SK-N-SH (cell line): ENCODE measurements at regions not wholly inside any gene's neighbourhood (a gene's known extent, or its start where the extent isn't known, plus 50 kb on each side); places are given as distances from the start of the nearest gene placed in this dataset.

Experiments used
- CTCF ChIA-PET: fragments of 300-600, 350-600 bp; formaldehyde crosslinking; extraction: SDS; loops from one replicate; lab custom pipeline; 2021; lab: Yijun Ruan, JAX
- POLR2A ChIA-PET: fragments of 350-600 bp; sonication (Branson Sonifier 250); formaldehyde crosslinking; extraction: SDS; loops from one replicate; lab custom pipeline; 2020; ENCODE audit warnings: antibody characterized with exemption, inconsistent platforms; lab: Yijun Ruan, JAX
- DNase-seq: peaks from one replicate; pipeline ENCODE4 v3.0.0; 2012
- H2AFZ ChIP-seq: fragments of 200-600 bp; sonication (generic); 2 replicates; pipeline ENCODE4 v1.8.1; 2016; ENCODE audit warnings: antibody characterized with exemption, mild to moderate bottlenecking, low read depth
- H3F3A ChIP-seq: fragments of 200-600 bp; sonication (generic); replicated peaks from 2 replicates; pipeline ENCODE3; 2016; ENCODE audit warnings: antibody characterized with exemption, mild to moderate bottlenecking; ENCODE audit not compliant: insufficient read depth
- H3K27ac ChIP-seq, 2 experiments: fragments of 200-500 bp in 1 of 2; fragments of 200-600 bp in 1 of 2; sonication (Bioruptor generic) in 1 of 2; sonication (generic), shearing (Covaris generic) in 1 of 2; 2 replicates each; pipeline versions ENCODE4 v1.5.1 to v1.6.1; 2014 to 2016; ENCODE audit warnings: low read depth in 2 of 2, inconsistent platforms in 1 of 2, low read length in 1 of 2, mild to moderate bottlenecking in 1 of 2, mixed read lengths in 1 of 2
- H3K27me3 ChIP-seq: fragments of 200-600 bp; sonication (generic), shearing (Covaris generic); 2 replicates; pipeline ENCODE4 v1.6.1; 2016; ENCODE audit warnings: mixed run types; ENCODE audit not compliant: insufficient read depth
- H3K36me3 ChIP-seq, 2 experiments: fragments of 200-500 bp in 1 of 2; fragments of 200-600 bp in 1 of 2; sonication (Bioruptor generic) in 1 of 2; sonication (generic) in 1 of 2; replicated peaks in 1 of 2; 2 replicates each; pipeline versions ENCODE3 to v1.5.1; 2014 to 2016; ENCODE audit warnings: low read length in 1 of 2, mild to moderate bottlenecking in 1 of 2; ENCODE audit not compliant: insufficient read depth in 2 of 2, control insufficient read depth in 1 of 2
- H3K4me1 ChIP-seq, 2 experiments: fragments of 200-500 bp in 1 of 2; fragments of 200-600 bp in 1 of 2; sonication (Bioruptor generic) in 1 of 2; sonication (generic), shearing (Covaris generic) in 1 of 2; 2 replicates each; pipeline versions ENCODE4 v1.5.1 to v1.6.1; 2014 to 2016; ENCODE audit warnings: low read depth in 1 of 2, low read length in 1 of 2, mixed run types in 1 of 2; ENCODE audit not compliant: insufficient read depth in 2 of 2, control insufficient read depth in 1 of 2
- H3K4me2 ChIP-seq: fragments of 200-600 bp; sonication (generic), shearing (Covaris generic); 2 replicates; pipeline ENCODE4 v1.6.1; 2017; ENCODE audit warnings: mixed run types
- H3K4me3 ChIP-seq, 2 experiments: fragments of 200-500 bp in 1 of 2; fragments of 200-600 bp in 1 of 2; sonication (Bioruptor generic) in 1 of 2; sonication (generic), shearing (Covaris generic) in 1 of 2; 2 replicates each; pipeline versions ENCODE4 v1.5.1 to v1.8.1; 2014 to 2016; ENCODE audit warnings: low read depth in 2 of 2, inconsistent platforms in 1 of 2, low read length in 1 of 2, mild to moderate bottlenecking in 1 of 2, mixed read lengths in 1 of 2, moderate library complexity in 1 of 2
- H3K79me2 ChIP-seq: fragments of 200-600 bp; sonication (generic); 2 replicates; pipeline ENCODE4 v1.8.1; 2017; ENCODE audit warnings: mild to moderate bottlenecking; ENCODE audit not compliant: insufficient read depth
- H3K9ac ChIP-seq: fragments of 200-600 bp; sonication (generic); 2 replicates; pipeline ENCODE4 v1.6.1; 2017; ENCODE audit warnings: mixed run types
- H3K9me2 ChIP-seq: fragments of 200-600 bp; sonication (generic); 2 replicates; pipeline ENCODE4 v1.6.1; 2017; ENCODE audit warnings: mixed run types
- H3K9me3 ChIP-seq: fragments of 200-600 bp; sonication (generic); 2 replicates; pipeline ENCODE4 v1.6.1; 2017; ENCODE audit warnings: mixed run types, mild to moderate bottlenecking, moderate library complexity
- H4K20me1 ChIP-seq: fragments of 200-600 bp; sonication (generic); 2 replicates; pipeline ENCODE4 v1.6.1; 2017; ENCODE audit warnings: mild to moderate bottlenecking, mixed run types; ENCODE audit not compliant: insufficient read depth
- FOSL2 ChIP-seq: IDR thresholded peaks from 2 replicates; pipeline ENCODE4 v1.4.0; 2012; ENCODE audit warnings: low read depth, mild to moderate bottlenecking, moderate library complexity, borderline replicate concordance
- GATA2 ChIP-seq: sonication (generic); formaldehyde crosslinking; IDR thresholded peaks from 2 replicates; pipeline ENCODE4 v1.5.0; 2020; ENCODE audit warnings: mild to moderate bottlenecking, missing genetic modification reagents
- MAX ChIP-seq: IDR thresholded peaks from 2 replicates; pipeline ENCODE4 v1.4.0; 2012; ENCODE audit warnings: low read depth
- MXI1 ChIP-seq: IDR thresholded peaks from 2 replicates; pipeline ENCODE4 v1.6.1; 2012; ENCODE audit warnings: mild to moderate bottlenecking, low read depth, low read length, improper control_type of control experiment
- PBX3 ChIP-seq: IDR thresholded peaks from 2 replicates; pipeline ENCODE4; 2012
- RAD21 ChIP-seq: IDR thresholded peaks from 2 replicates; pipeline ENCODE4 v1.6.1; 2012; ENCODE audit warnings: mild to moderate bottlenecking, low read length
- RCOR1 ChIP-seq: fragments of 150-350 bp; IDR thresholded peaks from 2 replicates; pipeline ENCODE4 v1.6.1; 2017; ENCODE audit warnings: antibody characterized with exemption, low read length
- REST ChIP-seq: IDR thresholded peaks from 2 replicates; pipeline ENCODE4 v1.6.1; 2012; ENCODE audit warnings: mild to moderate bottlenecking, low read depth, low read length, moderate library complexity
- SIN3A ChIP-seq: IDR thresholded peaks from 2 replicates; pipeline ENCODE4 v1.6.1; 2012; ENCODE audit warnings: low read depth, mild to moderate bottlenecking, low read length, moderate library complexity, borderline replicate concordance
- SMC3 ChIP-seq: IDR thresholded peaks from 2 replicates; pipeline ENCODE4 v1.6.1; 2012; ENCODE audit warnings: low read depth, low read length, improper control_type of control experiment
- TAF1 ChIP-seq: IDR thresholded peaks from 2 replicates; pipeline ENCODE4 v1.6.1; 2012; ENCODE audit warnings: low read depth, mild to moderate bottlenecking, low read length, moderate library complexity, borderline replicate concordance
- TEAD4 ChIP-seq: IDR thresholded peaks from 2 replicates; pipeline ENCODE4 v1.4.0; 2012; ENCODE audit warnings: mild to moderate bottlenecking, borderline replicate concordance; ENCODE audit not compliant: insufficient read depth
- WGBS: methylation state at CpG from one replicate; pipeline ENCODE4 v1.1.6; 2017; ENCODE audit warnings: low lambda C conversion rate; 5-methylcytosine and 5-hydroxymethylcytosine counted together
- TF ChIP-seq, protein P1 (sequence below): IDR thresholded peaks from 2 replicates; pipeline ENCODE4 v1.4.0; 2012; ENCODE audit warnings: low read depth, borderline replicate concordance
- TF ChIP-seq, protein P2 (sequence below): fragments of 200-600 bp; sonication (generic); IDR thresholded peaks from 2 replicates; pipeline ENCODE4 v1.6.1; 2017; ENCODE audit warnings: antibody characterized with exemption, mild to moderate bottlenecking, moderate library complexity

DNA sequence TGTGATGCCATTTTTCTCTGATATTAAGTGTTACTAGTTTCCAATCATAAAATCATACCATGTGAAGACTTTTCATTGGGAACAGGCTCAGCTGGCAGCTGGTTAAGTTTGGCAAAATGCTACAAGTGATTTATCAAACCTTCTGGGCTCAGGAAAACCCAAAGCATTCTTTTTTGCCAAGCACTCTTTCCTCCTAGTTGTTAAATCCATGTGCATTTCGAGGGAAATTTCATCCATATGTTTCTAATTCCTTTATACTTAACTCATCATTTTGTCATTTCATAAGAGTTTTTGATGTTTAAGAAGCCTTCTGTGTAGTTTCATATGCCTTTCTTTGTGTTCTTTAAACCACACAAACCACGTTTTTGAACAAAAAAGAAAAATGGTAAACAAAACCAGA, 217.6 kb upstream of the PDE10A start:
- Histone ChIP-seq H3K36me3 (no peaks in the 10 kb centered on the region), H2AFZ (no peak overlapping the region), H3K4me3 (no peak overlapping the region), H3K4me1 (peaks cover 0 to 3% of the 10 kb centered on the region in 2 experiments; a peak in 1 of 4 replicates), H3K9ac (no peak overlapping the region), H4K20me1 (no peaks in the 10 kb centered on the region), H3K79me2 (no peaks in the 10 kb centered on the region), H3K27ac (no peak overlapping the region), H3K4me2 (no peak overlapping the region), H3F3A (no peaks in the 10 kb centered on the region), H3K27me3 (no peaks in the 10 kb centered on the region), H3K9me3 (no peaks in the 10 kb centered on the region), H3K9me2 (no peaks in the 10 kb centered on the region)
- ChIA-PET POLR2A (no interaction called here), CTCF (interaction anchor here (12.6 kb wide), 1 partner anchor 220 kb away, joined by 341 read pairs; no protein-coding TSS in a partner anchor)
- TF ChIP-seq, protein P1, sequence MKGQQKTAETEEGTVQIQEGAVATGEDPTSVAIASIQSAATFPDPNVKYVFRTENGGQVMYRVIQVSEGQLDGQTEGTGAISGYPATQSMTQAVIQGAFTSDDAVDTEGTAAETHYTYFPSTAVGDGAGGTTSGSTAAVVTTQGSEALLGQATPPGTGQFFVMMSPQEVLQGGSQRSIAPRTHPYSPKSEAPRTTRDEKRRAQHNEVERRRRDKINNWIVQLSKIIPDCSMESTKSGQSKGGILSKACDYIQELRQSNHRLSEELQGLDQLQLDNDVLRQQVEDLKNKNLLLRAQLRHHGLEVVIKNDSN = no peak
- TF ChIP-seq RCOR1 (no peak), RAD21 (no peak), MXI1 (no peak), SMC3 (no peak), GATA2 (no peak), TAF1 (no peak), MAX (no peak)
- no peak for DNase-seq
- WGBS = 13% methylated on average over 2 of the region's 2 CpGs

DNA sequence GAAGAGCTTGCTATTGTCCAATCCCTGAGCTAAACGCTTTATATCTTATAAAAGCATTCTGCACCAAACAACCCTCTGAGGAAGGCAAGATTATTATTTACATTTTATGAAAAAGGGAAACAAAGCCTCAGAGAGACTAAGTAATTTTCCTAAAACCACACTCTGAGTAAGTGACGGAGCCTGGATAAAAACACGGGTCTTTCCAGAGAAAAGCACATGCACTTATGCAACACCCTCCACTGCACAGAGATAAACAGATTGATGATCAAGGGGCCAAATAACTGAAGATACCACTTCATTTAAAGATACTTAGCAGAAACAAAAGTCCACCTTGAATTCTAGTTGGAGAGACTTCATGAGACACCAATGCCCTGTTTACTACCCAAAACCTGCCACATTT, 214.7 kb upstream of the PDE10A start:
- TF ChIP-seq REST = no peak
- TF ChIP-seq SIN3A = no peak
- TF ChIP-seq RCOR1 = no peak
- TF ChIP-seq TEAD4 = no peak
- no peak for TF ChIP-seq PBX3
- TF ChIP-seq, protein P2, sequence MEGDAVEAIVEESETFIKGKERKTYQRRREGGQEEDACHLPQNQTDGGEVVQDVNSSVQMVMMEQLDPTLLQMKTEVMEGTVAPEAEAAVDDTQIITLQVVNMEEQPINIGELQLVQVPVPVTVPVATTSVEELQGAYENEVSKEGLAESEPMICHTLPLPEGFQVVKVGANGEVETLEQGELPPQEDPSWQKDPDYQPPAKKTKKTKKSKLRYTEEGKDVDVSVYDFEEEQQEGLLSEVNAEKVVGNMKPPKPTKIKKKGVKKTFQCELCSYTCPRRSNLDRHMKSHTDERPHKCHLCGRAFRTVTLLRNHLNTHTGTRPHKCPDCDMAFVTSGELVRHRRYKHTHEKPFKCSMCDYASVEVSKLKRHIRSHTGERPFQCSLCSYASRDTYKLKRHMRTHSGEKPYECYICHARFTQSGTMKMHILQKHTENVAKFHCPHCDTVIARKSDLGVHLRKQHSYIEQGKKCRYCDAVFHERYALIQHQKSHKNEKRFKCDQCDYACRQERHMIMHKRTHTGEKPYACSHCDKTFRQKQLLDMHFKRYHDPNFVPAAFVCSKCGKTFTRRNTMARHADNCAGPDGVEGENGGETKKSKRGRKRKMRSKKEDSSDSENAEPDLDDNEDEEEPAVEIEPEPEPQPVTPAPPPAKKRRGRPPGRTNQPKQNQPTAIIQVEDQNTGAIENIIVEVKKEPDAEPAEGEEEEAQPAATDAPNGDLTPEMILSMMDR = no peak
- no peak for TF ChIP-seq FOSL2
- Histone ChIP-seq H3K27me3 (no peaks in the 10 kb centered on the region), H3K9me2 (no peaks in the 10 kb centered on the region), H3K4me3 (no peak overlapping the region), H4K20me1 (no peaks in the 10 kb centered on the region), H3F3A (no peaks in the 10 kb centered on the region), H3K9ac (no peak overlapping the region), H3K4me2 (no peak overlapping the region), H3K79me2 (no peaks in the 10 kb centered on the region), H3K9me3 (no peaks in the 10 kb centered on the region), H2AFZ (no peak overlapping the region), H3K36me3 (no peaks in the 10 kb centered on the region), H3K4me1 (peaks cover 0 to 3% of the 10 kb centered on the region in 2 experiments; a peak in 1 of 4 replicates), H3K27ac (no peak overlapping the region)
- CTCF ChIA-PET = interaction anchor here (1.2 to 12.6 kb wide), 5 partner anchors 12 to 438 kb away, joined by 3 to 341 read pairs (median 4); no protein-coding TSS in a partner anchor
- DNase-seq = no peak
- POLR2A ChIA-PET = no interaction called here
- 70% methylated on average over 3 of the region's 3 CpGs for WGBS
